Epithelial cell of esophagus (primary cell): ENCODE measurements at regions not wholly inside any gene's neighbourhood (a gene's known extent, or its start where the extent isn't known, plus 50 kb on each side); places are given as distances from the start of the nearest gene placed in this dataset.

Experiments
- DNase-seq: peaks from one replicate; pipeline ENCODE4 v3.0.0; 2010; ENCODE audit warnings: low read depth
- H3K4me3 ChIP-seq: 2 replicates; pipeline ENCODE4 v1.5.1; 2011; ENCODE audit warnings: mild to moderate bottlenecking, low read length, control low read depth
- TF ChIP-seq, protein P1 (sequence below): IDR thresholded peaks from 2 replicates; pipeline ENCODE4 v1.5.1; 2011; ENCODE audit warnings: low read depth, mild to moderate bottlenecking, low read length, control low read depth, inconsistent platforms; ENCODE audit not compliant: insufficient read depth; ENCODE audit errors: missing control alignments

DNA sequence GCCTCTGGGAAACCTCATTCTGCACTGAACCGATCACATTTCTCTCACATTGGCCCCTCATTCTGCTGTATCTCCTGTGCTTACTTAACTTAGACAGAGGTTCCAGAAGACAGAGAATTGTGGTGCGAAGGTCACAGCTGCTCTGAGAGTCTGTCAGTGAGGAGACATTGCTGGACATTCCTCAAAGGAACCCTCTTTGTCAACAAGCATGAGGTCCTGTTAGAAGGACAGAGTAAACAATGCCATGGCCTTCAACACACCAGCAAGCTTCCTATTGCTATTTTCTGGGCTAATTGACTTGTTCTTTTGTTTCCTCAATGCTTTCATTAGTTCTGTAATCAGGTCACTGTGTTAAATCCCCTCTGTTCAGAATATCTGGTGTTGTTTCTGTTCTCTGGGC is 109.3 kb upstream of the FZD8 start:
- H3K4me3 ChIP-seq: no peak overlapping the region
- TF ChIP-seq, protein P1, sequence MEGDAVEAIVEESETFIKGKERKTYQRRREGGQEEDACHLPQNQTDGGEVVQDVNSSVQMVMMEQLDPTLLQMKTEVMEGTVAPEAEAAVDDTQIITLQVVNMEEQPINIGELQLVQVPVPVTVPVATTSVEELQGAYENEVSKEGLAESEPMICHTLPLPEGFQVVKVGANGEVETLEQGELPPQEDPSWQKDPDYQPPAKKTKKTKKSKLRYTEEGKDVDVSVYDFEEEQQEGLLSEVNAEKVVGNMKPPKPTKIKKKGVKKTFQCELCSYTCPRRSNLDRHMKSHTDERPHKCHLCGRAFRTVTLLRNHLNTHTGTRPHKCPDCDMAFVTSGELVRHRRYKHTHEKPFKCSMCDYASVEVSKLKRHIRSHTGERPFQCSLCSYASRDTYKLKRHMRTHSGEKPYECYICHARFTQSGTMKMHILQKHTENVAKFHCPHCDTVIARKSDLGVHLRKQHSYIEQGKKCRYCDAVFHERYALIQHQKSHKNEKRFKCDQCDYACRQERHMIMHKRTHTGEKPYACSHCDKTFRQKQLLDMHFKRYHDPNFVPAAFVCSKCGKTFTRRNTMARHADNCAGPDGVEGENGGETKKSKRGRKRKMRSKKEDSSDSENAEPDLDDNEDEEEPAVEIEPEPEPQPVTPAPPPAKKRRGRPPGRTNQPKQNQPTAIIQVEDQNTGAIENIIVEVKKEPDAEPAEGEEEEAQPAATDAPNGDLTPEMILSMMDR: no peak
- DNase-seq: no peak

DNA sequence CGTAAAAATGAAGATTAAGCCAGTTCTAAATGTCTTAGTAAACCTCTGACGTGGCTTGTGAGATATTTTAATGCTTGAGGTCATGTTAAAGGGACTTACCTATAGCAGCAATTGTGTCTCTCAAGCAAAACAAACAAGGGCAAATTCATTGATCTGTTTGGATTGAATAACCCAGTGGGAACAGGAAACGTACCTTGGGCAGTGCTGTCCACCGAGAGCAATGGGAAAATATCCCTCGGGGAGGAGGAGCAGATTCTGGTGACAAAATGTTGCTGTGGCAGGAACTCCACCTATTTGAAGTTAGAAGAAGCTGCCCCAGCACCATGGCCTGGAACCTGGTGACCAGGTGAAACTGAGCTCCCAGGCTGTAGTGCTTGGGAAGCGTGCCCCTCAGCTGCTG is 107.1 kb upstream of the FZD8 start:
- DNase-seq: no peak
- H3K4me3 ChIP-seq: no peak overlapping the region
- TF ChIP-seq, protein P1: no peak

DNA sequence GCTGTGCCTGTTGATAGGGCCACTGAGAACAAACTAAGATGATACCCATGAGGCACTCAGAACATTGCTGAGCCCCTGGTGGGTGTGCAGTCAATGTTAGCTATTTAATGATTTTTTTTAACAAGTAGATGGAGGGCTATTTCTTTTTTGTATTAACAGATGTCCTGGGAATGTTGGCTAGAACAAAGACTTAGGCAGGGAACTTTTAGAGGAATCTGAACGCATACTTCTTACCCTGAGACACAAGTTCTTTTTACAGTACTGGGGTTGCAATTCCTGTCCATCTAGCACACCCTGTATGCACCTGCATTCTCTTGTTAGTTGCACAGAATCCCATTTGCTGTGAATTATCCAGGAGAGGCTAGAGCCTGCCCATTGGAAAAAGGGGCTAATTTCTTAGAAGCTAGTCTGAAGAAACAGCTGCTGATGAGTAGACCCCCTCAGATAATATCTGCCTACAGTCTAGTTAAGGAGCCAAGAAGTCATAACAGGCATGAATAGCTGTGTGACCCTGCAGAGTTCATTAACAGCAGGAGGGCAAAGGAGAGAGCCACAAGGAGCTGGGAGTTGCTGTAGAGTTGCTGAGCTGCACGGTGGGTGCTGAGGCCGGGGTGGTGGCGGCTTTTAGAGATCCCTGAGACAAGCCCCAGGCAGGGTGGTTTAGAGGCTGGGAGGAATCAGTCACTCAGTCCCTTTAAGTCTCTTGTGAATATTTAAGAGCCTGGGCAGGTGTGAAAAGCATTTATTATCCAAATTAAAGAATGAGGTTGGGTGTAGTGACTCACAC is 103.7 kb upstream of the FZD8 start:
- DNase-seq: no peak
- TF ChIP-seq, protein P1: no peak
- no peak overlapping the region for H3K4me3 ChIP-seq

DNA sequence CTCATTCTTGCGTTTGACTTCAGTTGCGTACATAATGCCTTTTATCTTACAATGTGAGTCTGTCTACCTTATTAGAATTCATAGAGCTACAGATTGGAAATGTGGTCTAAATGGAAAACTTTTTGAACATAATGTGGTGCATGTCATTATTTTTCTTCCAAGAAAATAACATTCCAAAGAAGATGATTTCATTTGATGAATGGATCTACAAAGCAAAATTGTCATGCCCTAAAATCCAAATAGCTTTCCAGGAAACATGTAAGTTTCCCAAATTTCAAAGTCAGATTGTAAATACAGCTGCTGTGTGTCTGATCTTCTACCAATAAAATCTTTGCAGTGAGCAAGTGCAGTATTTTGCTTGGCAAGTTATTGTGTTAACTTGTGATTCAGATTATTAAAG is 101.8 kb upstream of the FZD8 start:
- no peak for DNase-seq
- TF ChIP-seq, protein P1: no peak
- no peak overlapping the region for H3K4me3 ChIP-seq

DNA sequence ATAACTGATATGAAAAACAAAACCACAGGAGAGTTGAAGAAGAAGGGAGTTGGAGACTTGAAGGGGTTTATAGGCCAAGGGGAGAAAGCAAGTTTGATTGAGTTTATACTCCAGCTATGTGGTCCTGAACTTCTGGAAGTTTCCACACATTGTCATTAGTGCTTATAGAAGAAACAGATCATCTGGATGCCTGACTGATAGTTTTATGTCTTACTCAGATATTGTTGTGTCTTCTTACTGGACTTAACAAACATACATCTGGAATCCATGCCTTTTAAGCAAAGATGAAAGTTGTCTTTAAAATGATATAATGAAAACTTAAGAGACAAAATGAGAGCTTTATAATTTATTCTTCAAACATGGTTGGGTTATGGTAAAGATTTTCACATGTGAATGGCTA is 101.3 kb upstream of the FZD8 start:
- no peak for DNase-seq
- TF ChIP-seq, protein P1: no peak
- H3K4me3 ChIP-seq: no peak overlapping the region

DNA sequence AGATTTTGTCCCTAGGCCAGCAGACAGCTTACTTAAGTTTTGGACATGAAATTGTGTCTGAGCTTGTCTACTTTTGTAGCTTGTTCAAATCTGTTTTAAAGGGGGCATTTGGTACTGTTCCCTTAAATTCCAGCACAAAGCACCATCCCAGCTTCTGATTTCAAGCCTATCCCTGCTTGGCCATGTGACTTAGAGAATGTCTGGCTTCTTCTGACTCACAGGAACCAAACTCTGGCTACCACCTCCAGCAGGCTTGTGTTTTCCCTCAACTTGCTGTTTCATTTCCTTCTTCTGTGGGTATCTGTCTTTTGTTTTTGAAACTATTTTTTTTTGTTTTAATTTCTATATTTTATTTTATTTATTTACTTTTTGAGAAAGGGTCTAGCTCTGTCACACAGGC is 97.9 kb upstream of the FZD8 start:
- H3K4me3 ChIP-seq: no peak overlapping the region

More for the DNA sequence above, 97.9 kb upstream of the FZD8 start:
- DNase-seq: peak; percentile 57
- TF ChIP-seq, protein P1: no peak
